CD4-positive, CD25-positive, alpha-beta regulatory T cell (primary cell): ENCODE measurements at regions not wholly inside any gene's neighbourhood (a gene's known extent, or its start where the extent isn't known, plus 50 kb on each side); places are given as distances from the start of the nearest gene placed in this dataset.
"Not testable (repeated sequence)": the region's sequence is repeated elsewhere in the genome, so short reads cannot be mapped to it uniquely, and the experiment has no call there.

Source experiments
- ATAC-seq, 2 donors: fragments of 150-1000 bp; cut with Tn5 transposase; one replicate each; pipeline ENCODE4 v1.10.0; 2021; ENCODE audit warnings: low read depth in 2 of 2, moderate number of reproducible peaks in 2 of 2, moderate library complexity in 1 of 2
- DNase-seq, 3 donors: peaks; one replicate each; pipeline versions ENCODE4 v3.0.0 to v3.0.0-alpha.2; 2012 to 2022; ENCODE audit warnings: mixed read lengths in 1 of 3
- H3K27ac ChIP-seq: one replicate; pipeline ENCODE4 v1.7.0; 2013; ENCODE audit warnings: mild to moderate bottlenecking, low read length; ENCODE audit not compliant: insufficient read depth, poor library complexity, severe bottlenecking
- H3K27me3 ChIP-seq: one replicate; pipeline ENCODE4 v1.7.0; 2013; ENCODE audit warnings: low read length; ENCODE audit not compliant: control insufficient read depth, insufficient read depth
- H3K36me3 ChIP-seq: one replicate; pipeline ENCODE4 v1.7.0; 2013; ENCODE audit warnings: mild to moderate bottlenecking, low read length, moderate library complexity; ENCODE audit not compliant: control insufficient read depth, insufficient read depth
- H3K4me1 ChIP-seq: 2 replicates; pipeline ENCODE4 v1.7.0; 2013; ENCODE audit warnings: mild to moderate bottlenecking, low read length; ENCODE audit not compliant: insufficient read depth, control insufficient read depth, poor library complexity, severe bottlenecking
- H3K4me3 ChIP-seq: one replicate; pipeline ENCODE4 v1.7.0; 2013; ENCODE audit warnings: low read depth, mild to moderate bottlenecking, low read length, moderate library complexity
- H3K9me3 ChIP-seq, 2 experiments: 1 replicate in 1 of 2; 2 replicates in 1 of 2; pipeline ENCODE4 v1.7.0; 2013; ENCODE audit warnings: low read length in 2 of 2, mild to moderate bottlenecking in 1 of 2, moderate library complexity in 1 of 2; ENCODE audit not compliant: control insufficient read depth in 2 of 2
- H3K27ac Mint-ChIP-seq, 3 donors: one replicate each; pipeline ENCODE4 v1.8.0; 2020 to 2022; ENCODE audit warnings: mild to moderate bottlenecking in 3 of 3, mixed read lengths in 3 of 3, moderate library complexity in 2 of 3
- H3K27me3 Mint-ChIP-seq: one replicate; pipeline ENCODE4 v1.8.0; 2022; ENCODE audit warnings: mild to moderate bottlenecking, mixed read lengths
- H3K36me3 Mint-ChIP-seq: one replicate; pipeline ENCODE4 v1.8.0; 2020; ENCODE audit warnings: mixed read lengths
- H3K4me1 Mint-ChIP-seq, 4 donors: one replicate each; pipeline ENCODE4 v1.8.0; 2020 to 2022; ENCODE audit warnings: mixed read lengths in 4 of 4, mild to moderate bottlenecking in 1 of 4
- H3K4me3 Mint-ChIP-seq, 4 donors: one replicate each; pipeline ENCODE4 v1.8.0; 2020 to 2022; ENCODE audit warnings: mild to moderate bottlenecking in 4 of 4, mixed read lengths in 4 of 4, moderate library complexity in 3 of 4
- H3K9me3 Mint-ChIP-seq, 7 donors: one replicate each; pipeline ENCODE4 v1.8.0; 2020 to 2022; ENCODE audit warnings: mixed read lengths in 7 of 7, mild to moderate bottlenecking in 3 of 7, moderate library complexity in 2 of 7

GRCh38 chr2:91742973-91743490 lies 3051.6 kb downstream of the RPIA start:
- H3K27ac ChIP-seq, H3K27me3 ChIP-seq, H3K27me3 Mint-ChIP-seq, H3K4me3 ChIP-seq, H3K9me3 ChIP-seq, H3K36me3 Mint-ChIP-seq, H3K4me1 ChIP-seq, H3K4me3 Mint-ChIP-seq, ATAC-seq, H3K36me3 ChIP-seq, DNase-seq, H3K9me3 Mint-ChIP-seq, H3K27ac Mint-ChIP-seq, H3K4me1 Mint-ChIP-seq: not testable (repeated sequence)

GRCh38 chr2:91743910-91744309 lies 3052.4 kb downstream of the RPIA start:
- H3K27ac ChIP-seq, H3K4me1 ChIP-seq, ATAC-seq, H3K27me3 ChIP-seq, H3K36me3 ChIP-seq, DNase-seq, H3K9me3 Mint-ChIP-seq, H3K27me3 Mint-ChIP-seq, H3K4me3 Mint-ChIP-seq, H3K9me3 ChIP-seq, H3K36me3 Mint-ChIP-seq, H3K4me1 Mint-ChIP-seq, H3K4me3 ChIP-seq, H3K27ac Mint-ChIP-seq: not testable (repeated sequence)

GRCh38 chr2:91744700-91745141 lies 3053.2 kb downstream of the RPIA start:
- not testable (repeated sequence) for H3K4me1 Mint-ChIP-seq, ATAC-seq, H3K27me3 Mint-ChIP-seq, H3K9me3 ChIP-seq, H3K27me3 ChIP-seq, H3K36me3 Mint-ChIP-seq, H3K4me3 Mint-ChIP-seq, H3K4me3 ChIP-seq, H3K4me1 ChIP-seq, H3K36me3 ChIP-seq, H3K27ac Mint-ChIP-seq, DNase-seq, H3K27ac ChIP-seq
- peaks cover 0 to 10% (median 1%) of the 10 kb centered on the region in 7 donors for H3K9me3 Mint-ChIP-seq

GRCh38 chr2:91748902-91749301 lies 3057.4 kb downstream of the RPIA start:
- Mint-ChIP-seq H3K36me3 (no peaks in the 10 kb centered on the region), H3K27ac (no peak overlapping the region), H3K9me3 (peaks cover 0 to 8% (median 0%) of the 10 kb centered on the region in 7 donors), H3K4me1 (no peaks in the 10 kb centered on the region), H3K27me3 (no peaks in the 10 kb centered on the region), H3K4me3 (no peak overlapping the region)
- no peaks in the 10 kb centered on the region for H3K36me3 ChIP-seq
- ATAC-seq (peak; percentile 50 to 63), DNase-seq (no peak)
- no peaks in the 10 kb centered on the region for H3K4me1 ChIP-seq
- H3K4me3 ChIP-seq = no peak overlapping the region
- H3K27ac ChIP-seq = no peak overlapping the region
- H3K27me3 ChIP-seq = no peaks in the 10 kb centered on the region
- no peaks in the 10 kb centered on the region for H3K9me3 ChIP-seq

- not testable (repeated sequence) for ATAC-seq, H3K4me1 Mint-ChIP-seq, DNase-seq, H3K27me3 Mint-ChIP-seq, H3K36me3 Mint-ChIP-seq, H3K9me3 ChIP-seq, H3K36me3 ChIP-seq, H3K9me3 Mint-ChIP-seq, H3K4me1 ChIP-seq, H3K4me3 Mint-ChIP-seq, H3K27ac ChIP-seq, H3K4me3 ChIP-seq, H3K27ac Mint-ChIP-seq, H3K27me3 ChIP-seq
Observed at GRCh38 chr2:91749665-91750064, 3058.2 kb downstream of the RPIA start.

GRCh38 chr2:91759361-91759941 lies 3068.0 kb downstream of the RPIA start:
- not testable (repeated sequence) for H3K36me3 Mint-ChIP-seq, H3K9me3 Mint-ChIP-seq

GRCh38 chr2:91760672-91761071 lies 3069.2 kb downstream of the RPIA start:
- H3K36me3 Mint-ChIP-seq, H3K4me3 Mint-ChIP-seq, ATAC-seq: not testable (repeated sequence)

More at GRCh38 chr2:91759361-91759941, 3068.0 kb downstream of the RPIA start:
- not testable (repeated sequence) for H3K9me3 ChIP-seq, DNase-seq, H3K27ac ChIP-seq, H3K36me3 ChIP-seq, H3K4me3 Mint-ChIP-seq, H3K4me1 Mint-ChIP-seq, H3K4me1 ChIP-seq, H3K4me3 ChIP-seq, H3K27ac Mint-ChIP-seq, H3K27me3 ChIP-seq, H3K27me3 Mint-ChIP-seq, ATAC-seq

GRCh38 chr2:91762312-91762711 lies 3070.8 kb downstream of the RPIA start:
- H3K4me1 ChIP-seq, H3K4me3 ChIP-seq, H3K9me3 ChIP-seq, H3K27ac ChIP-seq, H3K9me3 Mint-ChIP-seq, H3K27me3 Mint-ChIP-seq, DNase-seq, H3K27me3 ChIP-seq, H3K27ac Mint-ChIP-seq, H3K36me3 Mint-ChIP-seq, H3K4me3 Mint-ChIP-seq, H3K4me1 Mint-ChIP-seq, H3K36me3 ChIP-seq, ATAC-seq: not testable (repeated sequence)

More at GRCh38 chr2:91760672-91761071, 3069.2 kb downstream of the RPIA start:
- not testable (repeated sequence) for H3K36me3 ChIP-seq, H3K27ac Mint-ChIP-seq, H3K27me3 Mint-ChIP-seq, H3K27ac ChIP-seq, H3K4me1 ChIP-seq, DNase-seq, H3K4me1 Mint-ChIP-seq, H3K4me3 ChIP-seq, H3K27me3 ChIP-seq, H3K9me3 ChIP-seq, H3K9me3 Mint-ChIP-seq
